GM19023 (cell line): ENCODE measurements at regions not wholly inside any gene's neighbourhood (a gene's known extent, or its start where the extent isn't known, plus 50 kb on each side); places are given as distances from the start of the nearest gene placed in this dataset.
A peak's percentile ranks its signal among the peaks of the same experiment; 100 is the strongest.

Experiments
- ATAC-seq: cut with Tn5 transposase; IDR thresholded peaks from one replicate; pipeline ENCODE4 v1.9.1; 2021; ENCODE audit warnings: mild to moderate bottlenecking, moderate library complexity; ENCODE audit not compliant: unreplicated experiment

- no peak for ATAC-seq
These were observed 108.2 kb upstream of the CXCR4 start for GRCh38 chr2:136225950-136226835.

DNA sequence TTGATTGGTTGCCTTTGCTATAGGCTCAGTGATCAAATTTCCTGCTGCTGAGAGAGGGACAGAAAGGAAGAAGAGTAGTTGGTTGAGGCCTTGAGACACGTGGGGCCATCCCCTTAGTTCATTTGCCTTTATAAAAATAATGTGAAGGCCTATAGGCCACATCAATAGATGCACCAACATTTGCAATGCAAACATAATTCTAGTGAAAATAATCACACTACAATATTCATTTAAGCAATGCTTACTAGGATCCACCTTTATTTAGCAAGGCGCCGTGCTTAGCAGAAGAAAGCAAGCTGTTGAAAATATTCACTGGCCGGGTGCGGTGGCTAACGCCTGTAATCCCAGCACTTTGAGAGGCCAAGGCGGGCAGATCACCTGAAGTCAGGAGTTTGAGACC is 105.3 kb upstream of the CXCR4 start:
- ATAC-seq: no peak

GRCh38 chr2:136222862-136223261 is 104.9 kb upstream of the CXCR4 start:
- no peak for ATAC-seq

- no peak for ATAC-seq
These were observed 103.1 kb upstream of the CXCR4 start for GRCh38 chr2:136221026-136221425.

DNA sequence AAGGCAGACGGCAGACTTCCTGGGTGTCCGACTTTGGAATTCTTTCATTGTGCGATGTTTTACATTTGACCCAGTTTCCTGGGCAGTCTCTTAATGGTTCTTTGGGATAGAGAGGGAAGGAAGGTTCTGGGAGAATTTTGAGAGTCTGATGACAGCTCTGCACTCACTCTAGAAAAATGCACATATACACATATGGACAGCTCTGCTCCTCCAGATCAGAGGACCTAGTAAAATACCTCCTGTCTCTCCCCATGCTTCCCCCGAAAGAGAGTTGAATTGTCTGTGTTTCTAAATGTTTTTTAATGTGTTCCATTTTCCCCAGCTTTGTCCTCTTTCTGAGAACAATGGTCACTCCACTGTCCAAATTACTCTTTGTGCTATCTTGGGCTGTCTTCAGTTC is 102.0 kb upstream of the CXCR4 start:
- no peak for ATAC-seq

DNA sequence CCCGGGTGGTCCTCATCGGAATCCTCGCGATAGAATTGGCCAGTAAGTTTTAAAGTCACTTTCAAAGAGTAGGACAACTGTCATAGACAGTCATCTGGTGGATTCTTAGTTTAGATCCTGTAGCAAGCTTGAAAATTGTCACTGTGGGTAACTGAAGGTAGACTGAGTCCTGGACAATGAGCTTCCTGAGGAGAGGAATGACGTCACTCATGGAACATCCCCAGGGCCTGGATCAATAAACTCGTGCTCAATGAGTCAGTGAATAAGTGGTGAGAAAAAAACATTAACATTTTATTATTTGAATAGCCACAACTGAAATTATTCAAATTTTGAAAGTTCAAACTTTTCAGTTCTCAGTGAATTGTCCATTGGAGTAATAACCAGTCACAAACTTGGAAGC is 101.4 kb upstream of the CXCR4 start:
- ATAC-seq: no peak

DNA sequence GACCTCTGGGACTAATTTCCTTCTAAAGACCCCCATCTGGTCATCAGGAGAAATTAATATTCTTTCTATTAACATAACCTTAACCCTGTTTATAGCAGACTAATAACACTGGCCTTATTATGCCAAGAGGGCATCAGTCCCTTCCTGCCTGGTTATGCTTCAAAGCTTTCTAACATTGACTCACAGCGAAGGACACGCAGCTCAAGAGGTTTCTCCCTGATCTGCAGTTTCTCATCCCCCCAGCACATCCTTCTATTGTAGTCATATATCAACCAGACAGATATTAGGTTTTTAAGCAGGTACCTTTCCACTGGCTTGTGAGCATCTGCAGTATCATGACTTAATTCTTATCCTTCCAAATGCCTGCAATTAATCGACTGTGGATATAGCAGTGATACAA is 100.0 kb upstream of the CXCR4 start:
- no peak for ATAC-seq

GRCh38 chr2:136215908-136216472 is 98.0 kb upstream of the CXCR4 start:
- no peak for ATAC-seq

- no peak for ATAC-seq
These were observed 97.5 kb upstream of the CXCR4 start for GRCh38 chr2:136215449-136215848.

DNA sequence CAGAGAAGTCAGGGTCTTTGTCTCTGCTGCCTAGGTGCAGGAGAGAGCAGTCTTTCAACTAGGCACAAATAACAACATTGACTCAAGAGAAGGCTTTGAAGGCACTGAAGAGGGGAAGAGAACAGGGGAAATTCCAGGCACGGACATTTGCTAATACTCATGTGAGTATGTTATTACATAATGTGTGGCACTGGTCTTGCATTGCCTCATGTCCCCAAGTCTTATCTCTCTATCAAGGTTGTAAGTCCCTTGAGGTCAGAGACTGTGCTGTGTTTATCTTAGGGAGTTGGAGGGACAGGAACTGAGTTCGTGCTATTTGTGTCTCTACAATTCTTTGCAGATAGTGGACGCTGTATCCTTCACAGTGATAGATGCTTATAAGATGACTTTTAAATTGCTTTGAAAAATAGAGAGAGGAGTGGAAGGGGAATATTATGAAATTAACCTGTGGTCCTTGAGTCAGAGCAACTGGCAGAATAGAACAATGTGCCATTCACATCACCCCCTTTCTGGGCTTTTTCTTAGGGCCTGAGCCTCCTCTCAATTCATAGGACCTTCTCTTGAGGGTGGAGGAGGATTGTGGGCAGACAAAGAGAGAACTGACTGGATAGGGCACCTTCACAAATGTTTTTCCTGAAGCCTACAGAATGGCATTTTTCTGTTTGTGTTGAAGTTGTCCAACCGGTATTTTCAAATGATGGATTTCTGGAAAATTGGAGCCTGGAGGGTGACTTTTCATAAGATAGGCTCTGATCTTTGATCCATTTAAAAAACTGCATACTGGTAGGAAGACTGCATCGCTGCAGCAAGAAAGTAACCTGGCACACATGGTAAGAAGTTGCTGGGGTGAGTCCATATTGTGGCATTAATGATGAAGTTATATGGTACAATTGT is 96.6 kb upstream of the CXCR4 start:
- no peak for ATAC-seq

DNA sequence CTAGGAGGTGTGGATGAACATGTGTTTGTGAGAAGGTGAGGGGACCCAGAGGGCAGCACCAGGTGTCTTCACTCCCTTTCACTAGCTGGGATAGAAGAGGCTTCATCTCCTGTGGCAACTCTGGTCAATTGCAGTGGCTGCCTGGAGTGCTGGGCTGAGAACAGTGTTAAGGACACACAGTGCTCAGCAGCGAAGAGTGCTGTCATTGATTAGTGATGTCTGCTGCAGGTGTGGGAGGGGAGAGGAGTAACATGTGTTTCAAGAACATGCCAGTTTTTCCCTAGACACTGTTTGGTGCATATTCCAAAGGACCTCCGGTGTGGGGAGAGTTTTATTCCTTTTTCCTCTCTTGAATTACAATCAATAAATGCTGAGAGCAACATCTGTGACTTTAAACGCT is 95.9 kb upstream of the CXCR4 start:
- no peak for ATAC-seq

- ATAC-seq: peak; percentile 74
These were observed 94.8 kb upstream of the CXCR4 start for GRCh38 chr2:136212426-136213378.

DNA sequence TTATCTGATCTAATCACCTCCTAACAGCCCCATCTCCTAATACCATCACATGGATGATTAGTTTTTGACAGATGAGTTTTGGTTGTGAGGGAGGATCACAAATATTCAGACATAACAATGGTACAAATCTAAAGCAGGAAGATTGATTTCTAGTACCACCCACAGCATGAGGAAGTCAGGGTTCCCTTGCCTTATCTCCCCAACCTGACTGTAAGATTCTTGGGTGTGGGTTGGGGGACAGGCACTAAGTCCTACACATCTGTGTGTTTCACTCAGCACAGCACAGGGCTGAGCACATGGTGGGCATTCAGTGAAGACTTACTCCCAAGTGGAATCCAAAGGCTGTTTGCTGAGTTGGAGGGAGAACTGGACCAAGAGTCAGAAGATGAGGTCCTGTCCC is 93.8 kb upstream of the CXCR4 start:
- ATAC-seq: no peak

- no peak for ATAC-seq
These were observed 92.9 kb upstream of the CXCR4 start for GRCh38 chr2:136210822-136211221.

DNA sequence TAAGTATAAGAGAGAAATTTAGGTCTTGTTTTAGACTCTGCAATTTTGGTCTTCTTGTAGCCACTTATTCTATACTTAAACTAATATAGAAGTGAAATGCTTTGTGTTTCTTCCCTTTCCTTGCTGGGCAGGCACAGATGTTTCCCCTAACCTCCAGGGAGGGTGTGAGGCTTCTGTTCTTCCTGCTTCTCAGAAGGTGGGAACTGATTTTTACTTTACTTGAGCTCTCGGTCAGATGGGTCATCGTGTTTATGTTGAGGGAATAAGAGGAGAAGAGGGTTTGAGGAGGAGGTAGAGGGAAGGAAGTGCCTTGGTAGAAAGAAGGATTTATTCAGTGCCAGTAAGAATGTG is 92.5 kb upstream of the CXCR4 start:
- ATAC-seq: no peak

- ATAC-seq: no peak
These were observed 91.9 kb upstream of the CXCR4 start for GRCh38 chr2:136209561-136210454.

- no peak for ATAC-seq
These were observed 90.9 kb upstream of the CXCR4 start for GRCh38 chr2:136208682-136209420.

- ATAC-seq: peak; percentile 3
These were observed 89.7 kb upstream of the CXCR4 start for GRCh38 chr2:136207665-136208064.
